Posterior vena cava (tissue), 2 donors: ENCODE measurements at regions not wholly inside any gene's neighbourhood (a gene's known extent, or its start where the extent isn't known, plus 50 kb on each side); places are given as distances from the start of the nearest gene placed in this dataset.
"Not testable (repeated sequence)": the region's sequence is repeated elsewhere in the genome, so short reads cannot be mapped to it uniquely, and the experiment has no call there.

Experiments
- DNase-seq: peaks from one replicate; pipeline ENCODE4 v3.0.0-alpha.2; 2020; ENCODE audit warnings: low spot score
- intact Hi-C, 2 donors: fragments of 100-400 bp; cut with DNase I; formaldehyde crosslinking; loops; one replicate each; pipeline versions ENCODE4 v1.14.1 to v1.14.2; 2022 to 2023
- donor health status: DM: yes; HTN: yes; CAD: no.
- donor health status: DM: yes; HTN: yes; CAD: no.

GRCh38 chr6:69623357-69623756, 173.5 kb downstream of the LMBRD1 start:
- no peak for DNase-seq
- intact Hi-C loops = no loop called here

- intact Hi-C loops = no loop called here
- no peak for DNase-seq
Observed at GRCh38 chr6:69622924-69623323, 173.9 kb downstream of the LMBRD1 start.

GRCh38 chr6:69622230-69622629, 174.6 kb downstream of the LMBRD1 start:
- intact Hi-C loops = no loop called here
- DNase-seq = peak; percentile 42

- intact Hi-C loops = no loop called here
- no peak for DNase-seq
Observed at GRCh38 chr6:69617163-69617562, 179.6 kb downstream of the LMBRD1 start.

GRCh38 chr6:69609836-69610472, 186.9 kb downstream of the LMBRD1 start:
- intact Hi-C loops = no loop called here
- no peak for DNase-seq

GRCh38 chr6:69601132-69601531, 195.7 kb downstream of the LMBRD1 start:
- DNase-seq = no peak
- intact Hi-C loops = no loop called here

GRCh38 chr6:69594405-69594804, 202.4 kb downstream of the LMBRD1 start:
- intact Hi-C loops = no loop called here
- DNase-seq = no peak

GRCh38 chr6:69593706-69594105, 203.1 kb downstream of the LMBRD1 start:
- no peak for DNase-seq
- intact Hi-C loops = no loop called here

GRCh38 chr6:69589626-69590025, 207.2 kb downstream of the LMBRD1 start:
- intact Hi-C loops = no loop called here
- DNase-seq = no peak

- no peak for DNase-seq
- intact Hi-C loops = loop anchor here in 1 of 2 donors (1.0 kb wide), 1 partner anchor 9 kb away; no protein-coding TSS in a partner anchor
Observed at GRCh38 chr6:69584913-69585729, 211.7 kb downstream of the LMBRD1 start.

GRCh38 chr6:69584536-69584912, 212.3 kb downstream of the LMBRD1 start:
- intact Hi-C loops = loop anchor here in 1 of 2 donors (1.0 kb wide), 1 partner anchor 8 kb away; no protein-coding TSS in a partner anchor
- no peak for DNase-seq

GRCh38 chr6:69581581-69581980, 215.2 kb downstream of the LMBRD1 start:
- DNase-seq = no peak
- intact Hi-C loops = no loop called here

- DNase-seq = no peak
- intact Hi-C loops = no loop called here
Observed at GRCh38 chr6:69580706-69581105, 216.1 kb downstream of the LMBRD1 start.

- intact Hi-C loops = no loop called here
- DNase-seq = no peak
Observed at GRCh38 chr6:69578361-69578890, 218.4 kb downstream of the LMBRD1 start.

- no peak for DNase-seq
- intact Hi-C loops = no loop called here
Observed at GRCh38 chr6:69571234-69571633, 225.6 kb downstream of the LMBRD1 start.

GRCh38 chr6:69570106-69570505, 226.7 kb downstream of the LMBRD1 start:
- intact Hi-C loops = no loop called here
- DNase-seq = no peak

- intact Hi-C loops, DNase-seq: not testable (repeated sequence)
Observed at GRCh38 chr6:69560597-69560996, 236.2 kb downstream of the LMBRD1 start.

- DNase-seq = no peak
- intact Hi-C loops = no loop called here
Observed at GRCh38 chr6:69555088-69555638, 241.6 kb downstream of the LMBRD1 start.

- intact Hi-C loops = no loop called here
- DNase-seq = no peak
Observed at GRCh38 chr6:69542494-69542893, 254.3 kb downstream of the LMBRD1 start.

GRCh38 chr6:69527921-69528476, 268.8 kb downstream of the LMBRD1 start:
- intact Hi-C loops = no loop called here
- no peak for DNase-seq
